Vagina (tissue), 2 donors: ENCODE measurements at regions not wholly inside any gene's neighbourhood (a gene's known extent, or its start where the extent isn't known, plus 50 kb on each side); places are given as distances from the start of the nearest gene placed in this dataset.

Source experiments
- DNase-seq, 2 donors: peaks; one replicate each; pipeline ENCODE4 v3.0.0-alpha.2; 2017; ENCODE audit errors: extremely low spot score in 2 of 2
- H3K27ac ChIP-seq: fragments of 200-600 bp; sonication (generic); one replicate; pipeline ENCODE4 v1.5.1; 2019
- H3K27me3 ChIP-seq: fragments of 200-600 bp; sonication (generic); one replicate; pipeline ENCODE4 v1.5.1; 2019
- H3K36me3 ChIP-seq, 2 donors: fragments of 200-600 bp; sonication (generic); one replicate each; pipeline ENCODE4 v1.5.1; 2017 to 2019
- H3K4me1 ChIP-seq: fragments of 200-600 bp; sonication (generic); one replicate; pipeline ENCODE4 v1.5.1; 2019
- H3K4me3 ChIP-seq, 2 donors: fragments of 200-600 bp; sonication (generic); 1 replicate in 1 of 2; 2 replicates in 1 of 2; pipeline ENCODE4 v1.5.1; 2016 to 2019
- H3K9me3 ChIP-seq: fragments of 200-600 bp; sonication (generic); one replicate; pipeline ENCODE4 v1.5.1; 2019
- CTCF ChIP-seq, 3 experiments: fragments of 450-650 bp in 2 of 3; fragments of 200-600 bp in 1 of 3; sonication (generic) in 1 of 3; IDR thresholded peaks; one replicate each; pipeline ENCODE4 v1.5.1; 2017 to 2019; ENCODE audit warnings: antibody characterized with exemption in 3 of 3, mild to moderate bottlenecking in 2 of 3, moderate library complexity in 2 of 3
- POLR2A ChIP-seq, 2 donors: fragments of 450-650 bp; IDR thresholded peaks; one replicate each; pipeline ENCODE4 v1.6.1; 2017; ENCODE audit warnings: antibody characterized with exemption in 2 of 2, mild to moderate bottlenecking in 2 of 2, moderate library complexity in 2 of 2
- POLR2AphosphoS5 ChIP-seq, 2 donors: sonication (generic); formaldehyde crosslinking; IDR thresholded peaks; one replicate each; pipeline ENCODE4 v1.9.0; 2017; ENCODE audit warnings: antibody characterized with exemption in 2 of 2, mild to moderate bottlenecking in 2 of 2, low read depth in 1 of 2; ENCODE audit not compliant: insufficient read depth in 1 of 2
- intact Hi-C: fragments of 100-400 bp; cut with DNase I; formaldehyde crosslinking; loops from one replicate; pipeline ENCODE4 v1.15.1; 2023

- no peaks in the 10 kb centered on the region for H3K9me3 ChIP-seq
- intact Hi-C loops = no loop called here
- H3K27me3 ChIP-seq = no peaks in the 10 kb centered on the region
- H3K36me3 ChIP-seq = no peaks in the 10 kb centered on the region
- DNase-seq = no peak
- no peak overlapping the region for H3K4me3 ChIP-seq
- no peak overlapping the region for H3K27ac ChIP-seq
- TF ChIP-seq POLR2AphosphoS5 (IDR thresholded peaks at IDR 0.05; ENCODE audit: insufficient read depth in 1 of 2, low read depth in 1 of 2) (no peak), POLR2A (IDR thresholded peaks at IDR 0.05) (no peak), CTCF (IDR thresholded peaks at IDR 0.05) (no peak)
- H3K4me1 ChIP-seq = peaks cover 19% of the 10 kb centered on the region
These were observed 613.2 kb upstream of the NOX3 start for GRCh38 chr6:156068881-156069280.

- Histone ChIP-seq H3K27me3 (no peaks in the 10 kb centered on the region), H3K27ac (no peak overlapping the region), H3K36me3 (no peaks in the 10 kb centered on the region), H3K4me1 (peaks cover 38% of the 10 kb centered on the region), H3K4me3 (no peak overlapping the region), H3K9me3 (no peaks in the 10 kb centered on the region)
- intact Hi-C loops = no loop called here
- no peak for DNase-seq
- TF ChIP-seq POLR2AphosphoS5 (IDR thresholded peaks at IDR 0.05; ENCODE audit: insufficient read depth in 1 of 2, low read depth in 1 of 2) (no peak), CTCF (IDR thresholded peaks at IDR 0.05) (no peak), POLR2A (IDR thresholded peaks at IDR 0.05) (no peak)
These were observed 610.2 kb upstream of the NOX3 start for GRCh38 chr6:156065849-156066248.

GRCh38 chr6:156062091-156062563, 606.5 kb upstream of the NOX3 start:
- Histone ChIP-seq H3K27ac (peak overlapping the region; percentile 60), H3K4me1 (peaks cover 21% of the 10 kb centered on the region), H3K36me3 (no peaks in the 10 kb centered on the region), H3K4me3 (no peak overlapping the region), H3K9me3 (no peaks in the 10 kb centered on the region), H3K27me3 (no peaks in the 10 kb centered on the region)
- DNase-seq = no peak
- peak in 1 of 2 donors; percentile 37 for TF ChIP-seq POLR2AphosphoS5 (IDR thresholded peaks at IDR 0.05; ENCODE audit: insufficient read depth in 1 of 2, low read depth in 1 of 2)
- TF ChIP-seq POLR2A (IDR thresholded peaks at IDR 0.05) = no peak
- no peak for TF ChIP-seq CTCF (IDR thresholded peaks at IDR 0.05)
- intact Hi-C loops = no loop called here

- no peak overlapping the region for H3K4me3 ChIP-seq
- H3K27ac ChIP-seq = peak overlapping the region; percentile 60
- no peak for TF ChIP-seq POLR2A (IDR thresholded peaks at IDR 0.05)
- TF ChIP-seq POLR2AphosphoS5 (IDR thresholded peaks at IDR 0.05; ENCODE audit: insufficient read depth in 1 of 2, low read depth in 1 of 2) = no peak
- no peak for TF ChIP-seq CTCF (IDR thresholded peaks at IDR 0.05)
- DNase-seq = no peak
- no peaks in the 10 kb centered on the region for H3K9me3 ChIP-seq
- H3K36me3 ChIP-seq = no peaks in the 10 kb centered on the region
- intact Hi-C loops = no loop called here
- H3K27me3 ChIP-seq = no peaks in the 10 kb centered on the region
- H3K4me1 ChIP-seq = peaks cover 19% of the 10 kb centered on the region
These were observed 605.8 kb upstream of the NOX3 start for GRCh38 chr6:156061465-156061864.

- no peaks in the 10 kb centered on the region for H3K27me3 ChIP-seq
- H3K4me1 ChIP-seq = peaks cover 19% of the 10 kb centered on the region
- TF ChIP-seq CTCF (IDR thresholded peaks at IDR 0.05) = no peak
- TF ChIP-seq POLR2A (IDR thresholded peaks at IDR 0.05) = no peak
- no peak for TF ChIP-seq POLR2AphosphoS5 (IDR thresholded peaks at IDR 0.05; ENCODE audit: insufficient read depth in 1 of 2, low read depth in 1 of 2)
- H3K9me3 ChIP-seq = no peaks in the 10 kb centered on the region
- H3K36me3 ChIP-seq = no peaks in the 10 kb centered on the region
- intact Hi-C loops = no loop called here
- H3K27ac ChIP-seq = no peak overlapping the region
- no peak for DNase-seq
- H3K4me3 ChIP-seq = no peak overlapping the region
These were observed 604.4 kb upstream of the NOX3 start for GRCh38 chr6:156060013-156060412.
